Urinary bladder (tissue), 3 donors: ENCODE measurements at regions not wholly inside any gene's neighbourhood (a gene's known extent, or its start where the extent isn't known, plus 50 kb on each side); places are given as distances from the start of the nearest gene placed in this dataset.
"Not testable (repeated sequence)": the region's sequence is repeated elsewhere in the genome, so short reads cannot be mapped to it uniquely, and the experiment has no call there.

Experiments
- DNase-seq: peaks from one replicate; pipeline ENCODE4 v3.0.0-alpha.2; 2015; ENCODE audit errors: extremely low spot score
- H3K27ac ChIP-seq: one replicate; pipeline ENCODE4 v1.5.1; 2013; ENCODE audit warnings: low read depth, mild to moderate bottlenecking, moderate library complexity
- H3K36me3 ChIP-seq: one replicate; pipeline ENCODE4 v1.6.1; 2013; ENCODE audit warnings: mild to moderate bottlenecking, moderate library complexity; ENCODE audit not compliant: insufficient read depth
- H3K4me1 ChIP-seq: one replicate; pipeline ENCODE4 v1.6.1; 2013; ENCODE audit warnings: mild to moderate bottlenecking, moderate library complexity; ENCODE audit not compliant: insufficient read depth
- H3K4me3 ChIP-seq: one replicate; pipeline ENCODE4 v1.5.1; 2013; ENCODE audit warnings: low read depth, low read length
- WGBS: extraction: QIAGEN DNeasy Blood & Tissue Kit; methylation state at CpG from one replicate; pipeline ENCODE4 v1.1.7; 2013; 5-methylcytosine and 5-hydroxymethylcytosine counted together
- donor health status: healthy with polysubstance abuse.
- donor health status: healthy.

DNA sequence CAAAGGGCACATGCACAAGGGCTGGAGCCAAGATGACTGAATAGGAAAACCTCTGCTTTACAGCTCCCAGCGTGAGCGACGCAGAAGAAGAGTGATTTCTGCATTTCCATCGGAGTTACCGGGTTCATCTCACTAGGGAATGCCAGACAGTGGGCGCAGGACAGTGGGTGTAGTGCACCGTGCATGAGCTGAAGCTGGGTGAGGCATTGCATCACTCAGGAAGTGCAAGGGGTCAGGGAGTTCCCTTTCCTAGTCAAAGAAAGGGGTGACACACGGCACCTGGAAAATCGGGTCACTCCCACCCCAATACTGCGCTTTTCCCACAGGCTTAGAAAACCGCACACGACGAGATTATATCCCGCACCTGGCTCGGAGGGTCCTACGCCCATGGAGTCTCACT, 64.5 kb upstream of the HTR1E start:
- H3K36me3 ChIP-seq, H3K27ac ChIP-seq, DNase-seq, H3K4me3 ChIP-seq, H3K4me1 ChIP-seq: not testable (repeated sequence)
- WGBS = 87% methylated on average over 16 of the region's 16 CpGs

DNA sequence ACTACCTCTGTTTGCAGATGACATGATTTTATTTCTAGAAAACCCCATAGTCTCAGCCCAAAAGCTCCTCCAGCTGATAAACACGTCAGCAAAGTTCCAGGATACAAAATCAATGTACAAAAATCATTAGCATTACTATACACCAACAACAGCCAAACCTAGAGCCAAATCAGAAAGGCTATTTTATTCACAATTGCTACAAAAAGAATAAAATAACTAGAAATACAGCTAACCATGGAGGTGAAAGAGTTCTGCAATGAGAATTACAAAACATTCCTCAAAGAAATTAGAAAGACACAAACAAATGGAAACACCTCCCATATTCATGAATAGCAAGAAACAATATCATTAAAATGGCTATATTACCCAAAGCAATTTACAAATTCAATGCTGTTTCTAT, 65.6 kb upstream of the HTR1E start:
- no peaks in the 10 kb centered on the region for H3K4me1 ChIP-seq
- H3K27ac ChIP-seq = no peak overlapping the region
- H3K4me3 ChIP-seq = no peak overlapping the region
- WGBS = 49% methylated on average over 1 of the region's 1 CpG
- DNase-seq = no peak
- no peaks in the 10 kb centered on the region for H3K36me3 ChIP-seq

DNA sequence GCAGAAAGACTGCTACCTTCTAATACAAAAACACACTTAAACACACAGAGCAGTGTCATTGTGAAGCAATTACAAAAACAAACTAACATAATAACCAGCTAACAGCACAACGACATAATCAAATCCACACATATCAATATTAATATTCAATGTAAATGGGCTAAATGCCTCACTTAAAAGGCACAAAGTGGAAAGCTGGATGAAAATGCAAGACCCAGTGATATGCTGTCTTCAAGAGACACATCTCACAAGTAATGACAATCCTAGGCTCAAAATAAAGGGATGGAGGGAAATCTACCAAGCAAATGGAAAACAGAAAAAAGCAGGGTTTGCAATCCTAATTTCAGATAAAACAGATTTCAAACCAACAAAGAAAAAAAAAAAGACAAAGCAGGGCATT, 67.8 kb upstream of the HTR1E start:
- Histone ChIP-seq H3K4me3 (no peak overlapping the region), H3K27ac (no peak overlapping the region), H3K4me1 (no peaks in the 10 kb centered on the region), H3K36me3 (no peaks in the 10 kb centered on the region)
- no peak for DNase-seq
- 94% methylated on average over 1 of the region's 1 CpG for WGBS

DNA sequence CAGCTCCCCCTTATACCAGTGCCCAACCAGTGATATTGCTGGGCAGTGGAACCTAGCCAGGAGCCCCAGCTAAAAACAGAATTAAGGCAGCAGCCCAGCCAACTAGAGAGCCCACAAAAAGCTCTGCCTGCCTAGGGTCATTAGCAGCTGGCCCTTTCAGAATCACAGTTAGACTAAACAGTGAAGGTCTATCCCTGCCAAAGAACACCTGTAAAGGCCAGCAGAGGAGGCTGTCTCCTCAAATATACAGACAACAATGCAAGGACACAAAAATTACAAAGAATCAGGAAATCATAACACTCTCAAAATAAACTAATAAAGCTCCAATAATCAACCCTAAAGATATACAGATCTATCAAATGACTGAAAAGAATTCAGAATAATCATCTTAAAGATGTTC, 77.8 kb upstream of the HTR1E start:
- H3K4me3 ChIP-seq = no peak overlapping the region
- no peak for DNase-seq
- H3K36me3 ChIP-seq = no peaks in the 10 kb centered on the region

DNA sequence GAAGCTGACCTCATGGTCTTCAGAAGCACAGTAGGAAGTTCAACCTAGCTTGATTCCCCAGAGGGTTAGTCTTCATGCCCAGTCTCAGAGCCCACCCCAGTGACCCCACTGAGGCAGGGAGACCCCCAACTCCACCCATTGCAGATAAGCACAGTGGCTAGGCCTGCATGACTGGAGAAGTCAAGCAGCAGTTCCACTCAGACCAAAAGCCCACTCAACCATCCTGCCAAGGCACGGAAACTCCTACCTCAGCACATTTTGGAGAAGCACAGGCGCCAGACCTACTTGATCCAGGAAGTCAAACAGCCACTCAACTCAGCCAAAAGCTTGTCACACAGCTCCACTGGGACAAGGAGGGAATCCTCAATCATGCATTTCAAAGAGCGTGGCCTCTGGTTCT, 78.4 kb upstream of the HTR1E start:
- H3K36me3 ChIP-seq = no peaks in the 10 kb centered on the region
- WGBS = 88% methylated on average over 3 of the region's 3 CpGs
- no peak overlapping the region for H3K27ac ChIP-seq
- H3K4me1 ChIP-seq = no peaks in the 10 kb centered on the region
- DNase-seq = no peak
- no peak overlapping the region for H3K4me3 ChIP-seq

More for the DNA sequence above, 77.8 kb upstream of the HTR1E start:
- Histone ChIP-seq H3K27ac (no peak overlapping the region), H3K4me1 (no peaks in the 10 kb centered on the region)

DNA sequence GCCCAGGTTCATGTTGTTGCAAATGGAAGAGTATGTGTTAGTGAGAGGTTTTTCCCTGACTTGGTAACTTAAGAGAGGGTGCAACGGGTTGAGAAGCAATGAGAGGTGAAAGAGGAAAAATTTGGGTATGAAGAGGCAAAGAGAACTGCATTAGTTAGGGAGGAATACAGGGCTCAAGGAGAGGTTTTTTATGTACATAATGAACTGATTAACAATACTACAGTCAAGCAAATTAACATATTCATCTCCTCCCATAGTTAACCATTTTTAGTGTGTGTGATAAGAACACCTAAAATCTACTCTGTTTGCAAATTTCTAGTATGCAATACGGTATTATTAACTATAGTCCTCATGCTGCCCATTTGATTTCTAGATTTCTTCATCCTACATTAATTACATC, 79.5 kb upstream of the HTR1E start:
- WGBS = 77% methylated on average over 2 of the region's 2 CpGs
- no peak overlapping the region for H3K27ac ChIP-seq

DNA sequence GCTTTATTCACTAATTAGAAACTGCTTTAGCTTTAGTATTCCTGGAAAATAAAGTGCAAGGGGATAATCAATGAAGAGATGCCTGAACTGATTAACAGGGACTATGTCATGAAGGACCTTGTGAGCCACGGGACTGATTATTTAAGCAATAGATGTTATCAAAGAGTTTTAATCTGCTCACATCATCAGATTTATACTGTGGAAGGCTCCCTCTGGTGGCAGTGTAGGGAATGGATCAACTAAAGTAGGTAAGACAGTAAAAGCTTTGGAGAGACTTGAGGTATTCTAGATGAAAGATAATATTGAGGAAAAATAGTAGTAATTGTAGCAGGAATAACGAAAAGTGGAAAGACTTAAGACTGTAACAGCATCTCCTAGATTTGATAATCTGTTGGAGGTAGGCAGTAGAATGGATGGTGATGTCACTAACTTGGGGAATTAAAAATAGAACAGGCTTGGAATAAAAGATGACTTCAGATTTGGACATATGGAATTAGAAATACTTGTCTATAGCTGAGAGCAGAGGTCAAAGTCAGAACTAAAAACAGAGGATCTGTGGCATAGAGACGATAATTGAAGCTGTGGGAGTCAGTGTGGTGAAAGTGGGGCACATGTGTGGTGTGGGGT, 80.3 kb upstream of the HTR1E start:
- Histone ChIP-seq H3K4me3 (no peak overlapping the region), H3K4me1 (no peaks in the 10 kb centered on the region), H3K36me3 (no peaks in the 10 kb centered on the region), H3K27ac (no peak overlapping the region)
- no peak for DNase-seq
- WGBS = 25% methylated on average over 3 of the region's 3 CpGs

More for the DNA sequence above, 79.5 kb upstream of the HTR1E start:
- DNase-seq = no peak
- Histone ChIP-seq H3K4me1 (no peaks in the 10 kb centered on the region), H3K4me3 (no peak overlapping the region), H3K36me3 (no peaks in the 10 kb centered on the region)

DNA sequence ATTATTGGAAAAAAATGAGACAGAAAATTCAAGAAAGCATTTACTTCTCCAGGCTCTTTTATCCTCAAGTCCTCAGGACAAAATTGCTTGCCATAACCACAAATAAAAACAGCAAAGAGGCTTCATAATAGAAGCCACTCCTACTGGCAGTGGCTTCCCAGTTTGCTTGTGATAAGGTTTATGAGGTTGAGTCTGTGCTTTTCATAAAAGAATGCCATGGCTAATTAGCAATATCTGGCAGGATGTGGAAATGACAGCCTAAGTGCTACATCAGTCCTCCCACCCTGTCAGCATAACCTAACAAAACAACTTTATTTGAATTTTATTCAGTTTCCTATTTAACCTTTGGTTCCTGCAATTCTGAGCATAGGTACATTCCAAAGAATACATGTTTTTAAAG, 80.9 kb upstream of the HTR1E start:
- Histone ChIP-seq H3K36me3 (no peaks in the 10 kb centered on the region), H3K4me1 (no peaks in the 10 kb centered on the region), H3K4me3 (no peak overlapping the region), H3K27ac (no peak overlapping the region)
- no peak for DNase-seq

DNA sequence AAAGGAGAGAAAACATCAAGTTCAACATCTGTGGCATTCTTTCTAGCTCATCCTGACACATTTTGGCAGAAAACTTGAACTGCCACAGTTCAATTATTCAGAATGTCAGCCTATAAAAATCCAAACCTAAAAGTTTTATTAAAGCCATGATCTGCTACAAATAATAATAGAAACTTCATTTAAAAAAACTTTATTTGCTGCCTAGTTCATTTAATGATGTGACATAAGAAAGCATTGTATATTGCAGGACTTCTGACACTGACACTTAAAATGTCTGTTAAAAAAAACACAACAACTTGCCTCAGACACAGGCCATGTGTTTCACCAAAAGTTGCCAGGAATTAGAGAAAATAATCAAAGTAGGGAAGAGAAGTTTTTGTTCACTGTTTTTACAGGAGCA, 88.3 kb upstream of the HTR1E start:
- Histone ChIP-seq H3K27ac (no peak overlapping the region), H3K4me1 (no peaks in the 10 kb centered on the region), H3K36me3 (no peaks in the 10 kb centered on the region), H3K4me3 (no peak overlapping the region)
- DNase-seq = no peak

DNA sequence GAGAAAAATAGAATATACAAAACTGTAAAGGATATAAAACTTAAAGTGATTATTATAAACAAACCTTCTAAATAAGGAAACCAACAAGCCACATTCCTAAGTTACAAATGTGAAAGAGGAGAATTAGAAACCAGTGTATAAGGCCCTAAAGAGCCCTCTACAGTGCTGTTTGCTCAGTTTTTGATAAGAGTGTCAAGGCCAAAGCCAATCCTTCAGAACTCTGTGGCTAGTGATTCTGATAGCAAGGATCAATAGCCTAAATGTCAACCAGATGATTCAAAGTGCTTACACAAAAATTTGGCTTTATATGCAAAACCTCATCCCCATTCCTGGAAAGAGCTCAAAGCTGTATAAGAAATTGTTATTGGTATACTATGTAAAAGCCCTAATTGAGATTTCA, 104.6 kb upstream of the HTR1E start:
- H3K4me3 ChIP-seq = no peak overlapping the region
- no peaks in the 10 kb centered on the region for H3K4me1 ChIP-seq
- no peak for DNase-seq
- H3K36me3 ChIP-seq = no peaks in the 10 kb centered on the region
- no peak overlapping the region for H3K27ac ChIP-seq

DNA sequence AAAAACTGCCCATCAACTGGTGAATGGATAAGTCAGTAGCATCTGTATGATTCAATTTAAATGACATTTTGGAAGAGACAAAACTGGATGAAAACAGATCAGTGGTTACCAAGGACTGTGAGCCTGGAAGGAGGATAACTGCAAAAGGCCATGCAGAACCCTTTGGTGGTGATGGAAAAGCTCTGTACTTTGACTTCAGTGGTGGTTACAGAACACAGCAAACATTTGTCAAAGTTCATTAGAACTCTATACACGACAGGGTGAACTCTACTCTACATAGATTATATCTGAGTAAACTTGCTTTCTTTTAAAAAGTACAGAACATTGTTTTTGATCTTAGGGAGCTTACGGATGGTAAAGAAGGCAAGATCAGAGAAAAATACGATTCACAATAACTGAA, 111.9 kb upstream of the HTR1E start:
- Histone ChIP-seq H3K27ac (no peak overlapping the region), H3K36me3 (no peaks in the 10 kb centered on the region), H3K4me1 (no peaks in the 10 kb centered on the region), H3K4me3 (no peak overlapping the region)
- DNase-seq = no peak
- WGBS = 49% methylated on average over 3 of the region's 3 CpGs

DNA sequence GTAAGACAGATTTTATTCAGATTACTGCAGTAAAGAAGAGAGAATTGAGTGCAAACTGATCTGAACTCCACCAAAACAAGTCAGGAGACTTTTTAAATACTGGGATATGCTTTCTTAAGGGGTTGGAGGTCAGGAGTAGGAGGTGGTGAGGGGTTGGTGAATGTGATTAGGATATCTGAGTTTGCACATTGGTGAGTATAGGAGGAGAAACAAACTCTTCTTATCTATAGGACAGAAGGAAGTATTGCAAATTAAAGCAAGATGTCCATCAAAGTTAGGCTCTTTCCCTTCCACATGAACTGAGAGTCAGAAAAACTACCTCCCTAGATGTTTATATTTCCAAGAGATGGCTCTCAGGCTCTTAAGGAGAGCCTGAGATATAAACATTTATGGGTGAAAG, 114.6 kb upstream of the HTR1E start:
- Histone ChIP-seq H3K36me3 (no peaks in the 10 kb centered on the region), H3K4me3 (no peak overlapping the region), H3K27ac (no peak overlapping the region), H3K4me1 (no peaks in the 10 kb centered on the region)
- no peak for DNase-seq

DNA sequence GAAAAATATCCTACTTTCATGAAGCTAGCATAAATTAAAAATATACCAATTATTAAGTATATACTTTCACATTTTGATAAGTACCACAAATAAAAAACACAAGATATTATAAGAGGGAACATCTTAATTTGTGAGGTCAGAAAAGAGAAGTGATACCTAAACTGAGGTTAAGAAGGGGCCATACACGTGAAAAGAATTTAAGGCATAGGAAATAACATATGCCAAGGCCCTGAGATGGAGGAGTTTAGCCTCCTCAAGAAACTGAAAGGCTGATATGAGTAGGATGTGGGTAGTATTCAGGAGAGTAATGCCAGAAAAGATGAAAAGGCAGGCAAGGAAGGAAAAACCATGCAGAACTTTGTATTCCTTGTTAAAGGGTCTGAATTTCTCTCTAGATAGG, 116.6 kb upstream of the HTR1E start:
- Histone ChIP-seq H3K4me1 (no peaks in the 10 kb centered on the region), H3K36me3 (no peaks in the 10 kb centered on the region), H3K4me3 (no peak overlapping the region), H3K27ac (no peak overlapping the region)
- DNase-seq = no peak
- 49% methylated on average over 1 of the region's 1 CpG for WGBS

DNA sequence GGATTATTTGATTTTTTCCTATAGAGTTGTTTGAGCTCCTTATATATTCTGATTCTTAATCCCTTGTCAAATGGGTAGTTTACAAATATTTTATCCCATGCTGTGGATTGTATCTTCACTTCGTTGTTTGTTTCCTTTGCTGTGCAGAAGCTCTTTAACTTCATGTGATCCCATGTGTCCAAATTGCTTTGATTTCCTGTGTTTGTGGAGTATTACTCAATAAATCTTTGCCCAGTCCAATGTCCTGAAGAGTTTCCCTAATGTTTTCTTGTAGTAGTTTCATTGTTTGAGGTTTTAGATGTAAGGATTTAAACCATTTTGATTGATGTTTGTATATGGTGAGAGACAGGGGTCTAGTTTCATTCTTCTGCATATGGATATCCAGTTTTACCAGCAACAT, 143.7 kb upstream of the HTR1E start:
- Histone ChIP-seq H3K4me3 (no peak overlapping the region), H3K4me1 (no peaks in the 10 kb centered on the region), H3K36me3 (no peaks in the 10 kb centered on the region), H3K27ac (no peak overlapping the region)
- 64% methylated on average over 1 of the region's 1 CpG for WGBS
- no peak for DNase-seq

DNA sequence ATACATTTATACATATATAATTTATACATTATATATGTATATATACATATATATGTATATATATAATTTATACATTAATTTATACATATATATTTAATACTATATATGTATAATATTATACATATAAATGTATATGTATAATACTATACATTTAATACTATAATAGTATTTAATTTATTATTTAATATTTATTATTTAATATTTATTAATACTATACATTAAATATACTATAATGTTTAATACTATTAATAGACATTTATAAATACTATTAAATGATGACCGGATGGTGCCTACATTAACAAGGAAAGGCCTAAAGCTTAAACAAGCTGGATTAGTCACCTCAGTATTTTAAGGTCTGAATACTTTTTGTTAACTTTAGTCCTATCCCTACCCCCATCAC, 145.9 kb upstream of the HTR1E start:
- Histone ChIP-seq H3K4me3 (no peak overlapping the region), H3K27ac (no peak overlapping the region), H3K4me1 (no peaks in the 10 kb centered on the region), H3K36me3 (no peaks in the 10 kb centered on the region)
- no peak for DNase-seq
- WGBS = 85% methylated on average over 1 of the region's 1 CpG
